NCI-H748 (cell line): ENCODE measurements at regions not wholly inside any gene's neighbourhood (a gene's known extent, or its start where the extent isn't known, plus 50 kb on each side); places are given as distances from the start of the nearest gene placed in this dataset.

Source experiments
- DNase-seq: peaks from one replicate; lab custom pipeline; 2025; ENCODE audit not compliant: unreplicated experiment; lab: John Stamatoyannopoulos, UW

GRCh38 chr11:29315275-29315674 is 701.6 kb downstream of the KCNA4 start:
- DNase-seq = no peak

GRCh38 chr11:29314211-29314610 is 702.6 kb downstream of the KCNA4 start:
- no peak for DNase-seq

DNA sequence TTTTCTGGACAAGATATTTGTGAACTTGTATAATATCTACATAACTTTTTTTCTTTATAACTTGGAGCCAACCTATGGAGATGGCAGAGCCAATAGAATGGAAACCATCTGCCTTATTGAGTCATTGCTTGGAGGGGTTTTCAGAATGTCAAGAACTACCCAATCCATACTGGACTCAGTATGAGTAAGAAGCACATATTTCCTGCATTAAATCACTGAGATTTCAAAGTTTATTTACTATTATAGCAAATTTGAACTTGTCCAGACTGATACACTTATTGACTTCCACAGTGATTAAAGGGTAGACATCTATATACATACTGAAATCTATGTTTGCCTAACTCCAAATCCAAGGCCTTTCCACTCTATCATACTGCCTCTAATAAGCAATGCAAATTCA is 704.0 kb downstream of the KCNA4 start:
- no peak for DNase-seq

GRCh38 chr11:29310725-29311342 is 706.0 kb downstream of the KCNA4 start:
- DNase-seq = no peak

DNA sequence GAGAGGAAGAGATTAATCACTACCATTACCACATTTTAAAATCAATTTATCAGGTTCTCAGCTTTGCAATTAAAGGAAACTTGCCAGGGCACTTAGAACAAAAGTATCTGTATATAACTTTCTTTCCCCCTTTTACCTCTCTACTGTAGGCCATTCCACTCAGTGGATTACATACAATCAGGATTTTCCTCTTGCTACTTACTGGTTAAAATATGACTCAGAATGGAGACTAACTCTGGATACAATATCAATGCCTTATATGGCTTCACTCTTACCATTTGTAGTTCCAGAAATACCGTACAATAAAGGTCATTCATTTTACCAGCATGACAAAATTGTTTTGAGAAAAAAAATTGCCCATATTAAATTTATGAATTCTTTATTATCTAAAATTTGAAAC is 706.8 kb downstream of the KCNA4 start:
- DNase-seq = no peak

DNA sequence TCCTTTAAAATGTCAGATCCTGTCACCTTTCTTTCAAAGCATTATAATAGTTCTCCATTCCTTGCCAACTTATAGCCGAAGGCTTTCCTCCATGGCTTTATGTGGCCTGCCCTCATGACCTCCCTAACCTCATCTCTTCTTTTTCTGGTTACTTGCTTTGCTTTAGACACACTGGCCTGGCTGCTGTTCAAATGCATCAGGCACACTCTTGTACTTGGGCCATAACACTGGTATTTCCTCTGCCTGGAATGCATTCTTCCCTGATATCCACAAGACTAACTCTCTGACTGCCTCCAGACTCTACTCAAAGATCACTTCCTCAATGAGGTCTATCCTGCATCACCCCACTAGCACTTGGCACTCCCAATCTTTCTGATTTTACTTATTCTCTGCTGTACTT is 710.3 kb downstream of the KCNA4 start:
- no peak for DNase-seq

- DNase-seq = no peak
These were observed 711.2 kb downstream of the KCNA4 start for GRCh38 chr11:29305456-29306232.

GRCh38 chr11:29300420-29300819 is 716.4 kb downstream of the KCNA4 start:
- DNase-seq = no peak

DNA sequence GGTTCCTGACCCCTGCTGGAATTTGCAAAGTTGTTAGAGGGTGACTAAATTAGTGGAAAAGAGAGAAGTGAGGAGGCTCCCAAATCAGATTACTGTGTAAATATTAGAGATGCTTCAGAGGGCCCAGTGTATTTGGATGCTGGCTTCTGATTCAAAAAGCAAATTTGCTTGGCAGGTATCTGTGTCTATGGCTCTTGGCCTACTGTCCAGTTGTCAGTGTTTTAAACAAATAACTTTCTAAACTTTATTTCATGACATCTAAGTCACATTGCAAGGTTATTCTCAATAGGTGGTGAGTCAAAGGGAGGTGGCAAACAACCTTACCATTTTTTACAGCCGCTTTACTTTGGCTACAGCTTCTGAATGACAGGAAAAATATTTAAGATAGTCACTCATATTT is 720.1 kb downstream of the KCNA4 start:
- DNase-seq = no peak

- no peak for DNase-seq
These were observed 723.0 kb downstream of the KCNA4 start for GRCh38 chr11:29293825-29294224.

DNA sequence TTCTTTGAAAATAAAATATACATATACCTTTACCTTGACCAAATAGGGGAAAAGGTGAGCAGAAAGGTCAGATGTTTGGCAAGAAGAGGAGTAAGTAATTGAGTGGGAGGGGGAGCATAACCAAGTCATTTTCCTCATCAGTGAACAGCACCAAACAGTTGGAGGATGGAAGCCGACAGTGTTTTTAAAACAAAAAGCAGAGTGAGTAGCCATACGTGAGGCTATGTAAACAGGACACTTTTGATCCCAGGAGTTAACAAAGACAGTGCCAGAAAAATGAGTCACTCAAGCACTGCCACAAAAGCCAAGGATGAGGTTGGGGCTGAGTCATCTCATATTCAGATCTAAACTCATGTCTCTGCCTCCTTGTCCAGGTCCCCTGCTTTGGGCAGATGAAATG is 734.7 kb downstream of the KCNA4 start:
- peak; percentile 45 for DNase-seq

DNA sequence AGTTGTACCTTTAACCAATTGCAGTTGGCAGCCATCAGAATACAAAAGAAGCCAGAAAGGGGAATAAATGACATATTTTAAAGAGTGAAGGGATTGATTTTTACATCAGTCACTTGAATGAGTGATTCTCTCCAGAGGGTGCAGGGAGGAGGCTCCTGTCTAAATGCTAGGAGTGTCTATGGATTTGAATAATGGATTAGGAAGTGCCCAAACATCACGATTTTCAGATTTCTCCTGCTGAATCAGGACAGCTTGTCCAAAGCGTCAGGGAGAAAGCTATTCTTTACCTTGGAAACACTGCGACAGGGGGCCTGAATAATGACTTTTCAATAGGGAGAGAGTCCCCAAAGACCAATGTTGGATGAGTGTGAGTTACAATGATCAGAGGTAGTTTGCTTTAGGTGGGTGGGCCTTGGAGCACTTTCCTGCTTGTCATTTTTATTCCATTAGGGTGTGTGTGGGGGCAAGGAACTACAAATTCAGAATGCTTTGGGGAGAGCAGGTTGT is 735.5 kb downstream of the KCNA4 start:
- DNase-seq = no peak

- peak; percentile 34 for DNase-seq
These were observed 736.4 kb downstream of the KCNA4 start for GRCh38 chr11:29280452-29280851.

GRCh38 chr11:29279716-29280115 is 737.1 kb downstream of the KCNA4 start:
- DNase-seq = peak; percentile 7

GRCh38 chr11:29272019-29272654 is 744.7 kb downstream of the KCNA4 start:
- DNase-seq = peak; percentile 12

GRCh38 chr11:29271616-29272015 is 745.2 kb downstream of the KCNA4 start:
- DNase-seq = no peak

DNA sequence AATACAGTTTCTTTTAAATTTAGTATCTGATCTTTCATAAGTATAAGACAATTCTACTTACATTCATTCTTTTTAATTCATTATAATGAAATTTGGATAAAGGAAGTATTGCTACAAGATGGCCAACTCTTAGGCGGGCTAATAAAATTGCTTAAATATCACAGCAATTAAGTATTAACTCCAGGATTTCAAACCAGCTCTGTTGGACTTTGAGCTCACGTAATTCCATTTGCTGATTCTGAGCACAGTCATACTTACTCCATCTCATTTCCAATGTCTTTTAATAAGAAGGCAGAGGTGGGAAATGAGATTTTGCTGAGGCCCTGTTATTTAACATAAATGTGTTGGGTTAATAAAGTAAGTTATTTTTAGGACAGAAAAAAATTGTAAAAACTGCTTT is 748.1 kb downstream of the KCNA4 start:
- no peak for DNase-seq

GRCh38 chr11:29265792-29266191 is 751.0 kb downstream of the KCNA4 start:
- no peak for DNase-seq

- no peak for DNase-seq
These were observed 751.4 kb downstream of the KCNA4 start for GRCh38 chr11:29265381-29265780.

GRCh38 chr11:29263971-29264682 is 752.7 kb downstream of the KCNA4 start:
- DNase-seq = no peak

DNA sequence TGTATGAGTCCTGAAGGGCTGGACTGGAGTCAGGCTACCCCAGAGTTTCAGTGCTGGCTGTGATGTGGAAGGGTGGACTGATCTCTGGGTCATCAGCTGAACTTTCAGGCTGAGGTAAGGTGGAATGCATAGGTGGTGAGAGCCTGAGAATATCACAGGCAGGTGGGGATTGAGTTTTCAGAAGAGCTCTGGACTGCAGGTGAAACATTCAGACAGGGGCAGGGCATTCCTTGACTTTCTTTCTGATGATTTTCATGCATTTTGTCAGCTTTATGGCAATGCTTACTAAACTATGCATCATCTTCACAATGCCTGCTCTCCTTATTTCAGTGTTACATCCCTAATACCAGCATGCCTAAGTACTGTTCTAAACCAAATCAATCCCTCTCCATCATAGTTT is 755.0 kb downstream of the KCNA4 start:
- no peak for DNase-seq
